HFF-Myc (cell line): ENCODE measurements at regions not wholly inside any gene's neighbourhood (a gene's known extent, or its start where the extent isn't known, plus 50 kb on each side); places are given as distances from the start of the nearest gene placed in this dataset.

ENCODE experiments used
- DNase-seq: peaks from one replicate; pipeline ENCODE4 v3.0.0-alpha.2; 2011; ENCODE audit warnings: low read depth; ENCODE audit errors: extremely low read depth
- H3K4me3 ChIP-seq: replicated peaks from 2 replicates; pipeline ENCODE4 v1.5.1; 2011; ENCODE audit warnings: low read depth, mild to moderate bottlenecking, control low read depth, low read length
- CTCF ChIP-seq: IDR thresholded peaks from 2 replicates; pipeline ENCODE4 v1.5.1; 2012; ENCODE audit warnings: mild to moderate bottlenecking, low read depth, low read length, control low read depth; ENCODE audit errors: missing control alignments

- TF ChIP-seq CTCF: no peak
- no peak for DNase-seq
- no peak overlapping the region for H3K4me3 ChIP-seq
These were observed 238.7 kb upstream of the KCNH7 start for GRCh38 chr2:163077241-163077640.

- DNase-seq: no peak
- no peak for TF ChIP-seq CTCF
- H3K4me3 ChIP-seq: no peak overlapping the region
These were observed 227.5 kb upstream of the KCNH7 start for GRCh38 chr2:163066085-163066484.

GRCh38 chr2:163062524-163062923 is 224.0 kb upstream of the KCNH7 start:
- no peak for DNase-seq
- H3K4me3 ChIP-seq: no peak overlapping the region
- TF ChIP-seq CTCF: no peak

GRCh38 chr2:163046615-163047014 is 208.0 kb upstream of the KCNH7 start:
- DNase-seq: no peak
- no peak for TF ChIP-seq CTCF
- H3K4me3 ChIP-seq: no peak overlapping the region

GRCh38 chr2:163045830-163046229 is 207.3 kb upstream of the KCNH7 start:
- no peak for DNase-seq
- H3K4me3 ChIP-seq: no peak overlapping the region
- TF ChIP-seq CTCF: no peak

- DNase-seq: no peak
- TF ChIP-seq CTCF: no peak
- no peak overlapping the region for H3K4me3 ChIP-seq
These were observed 205.5 kb upstream of the KCNH7 start for GRCh38 chr2:163044114-163044513.

GRCh38 chr2:163043201-163043600 is 204.6 kb upstream of the KCNH7 start:
- DNase-seq: no peak
- no peak for TF ChIP-seq CTCF
- no peak overlapping the region for H3K4me3 ChIP-seq
